Spleen (tissue), 7 donors: ENCODE measurements at regions not wholly inside any gene's neighbourhood (a gene's known extent, or its start where the extent isn't known, plus 50 kb on each side); places are given as distances from the start of the nearest gene placed in this dataset.

Source experiments
- CTCF ChIP-seq, 11 experiments: fragments of 200-600 bp in 7 of 11; fragments of 450-650 bp in 4 of 11; sonication (generic) in 4 of 11; IDR thresholded peaks in 8 of 11; conservative IDR thresholded peaks in 3 of 11; 1 replicate in 7 of 11; 2 replicates in 4 of 11; pipeline versions ENCODE4 v1.4.0 to v1.8.0; 2016 to 2021; ENCODE audit warnings: antibody characterized with exemption in 11 of 11, inconsistent platforms in 4 of 11, mild to moderate bottlenecking in 1 of 11
- POLR2A ChIP-seq, 3 donors: fragments of 450-650 bp; IDR thresholded peaks; one replicate each; pipeline ENCODE4 v1.5.1; 2017; ENCODE audit warnings: antibody characterized with exemption in 3 of 3, mild to moderate bottlenecking in 1 of 3
- donor health status: DM: no; HTN: no; CAD: no; lungs with moderate emphysema.
- donor health status: DM: no; HTN: no; CAD: no.
- donor health status: DM: no; HTN: no; CAD: no.

DNA sequence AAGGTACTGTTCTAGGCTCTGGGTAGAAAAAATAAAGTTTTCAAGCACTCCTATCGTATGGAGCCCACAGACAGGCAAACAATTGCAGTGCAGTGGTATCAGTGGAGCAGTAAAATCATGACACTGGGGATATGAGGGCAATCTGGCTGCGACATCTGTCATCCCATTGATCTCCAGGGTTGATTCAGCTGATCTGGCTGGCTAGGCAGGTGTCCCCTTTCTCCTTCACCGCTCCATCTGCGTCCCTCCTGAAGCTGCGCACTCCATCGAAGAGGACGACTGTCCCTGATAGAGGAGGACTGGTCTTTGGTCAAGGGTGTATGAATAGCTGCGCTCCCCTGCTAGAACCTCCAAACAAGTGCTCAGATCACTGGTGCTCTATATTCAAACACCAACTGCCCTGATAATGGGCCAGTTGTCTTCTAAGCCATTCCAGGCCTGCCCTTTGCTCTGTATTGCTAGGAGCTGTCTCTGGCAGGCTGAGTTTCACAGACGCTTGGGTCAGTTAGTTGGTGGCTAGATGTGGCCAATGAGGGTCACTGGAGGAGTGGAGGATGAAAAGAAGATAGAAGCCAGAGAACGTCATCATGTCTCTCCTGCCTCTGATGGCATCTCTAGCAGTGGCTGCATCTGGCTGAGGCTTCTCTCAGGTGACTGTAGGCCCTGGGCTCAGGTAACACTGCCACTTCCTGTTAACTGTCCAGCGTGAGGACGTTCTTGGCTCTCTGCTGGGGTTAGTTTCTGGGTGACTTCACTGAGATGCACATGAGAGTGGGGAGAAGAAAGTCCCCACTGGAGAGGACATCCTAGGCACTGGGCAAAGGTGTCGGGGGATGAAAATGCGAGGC is 205.0 kb upstream of the FOXN3 start:
- TF ChIP-seq CTCF (IDR thresholded peaks at IDR 0.05 in 8 of 11, conservative IDR thresholded peaks at IDR 0.05 in 3 of 11) = no peak
- TF ChIP-seq POLR2A (IDR thresholded peaks at IDR 0.05) = no peak
